Activated naive CD4-positive, alpha-beta T cell treated with anti-CD3 and anti-CD28 coated beads for 36 hours (primary cell): ENCODE measurements at regions not wholly inside any gene's neighbourhood (a gene's known extent, or its start where the extent isn't known, plus 50 kb on each side); places are given as distances from the start of the nearest gene placed in this dataset.

Experiments used
- CTCF ChIA-PET: fragments of 350-600 bp; sonication (Branson Sonifier 250); formaldehyde crosslinking; loops from one replicate; lab custom pipeline; 2021; ENCODE audit warnings: antibody characterized with exemption; lab: Charles Lee
- DNase-seq: peaks from one replicate; pipeline ENCODE4 v3.0.0-alpha.2; 2020
- H3K27ac Mint-ChIP-seq: one replicate; pipeline ENCODE4 v1.8.0; 2021; ENCODE audit warnings: mild to moderate bottlenecking, mixed read lengths
- H3K27me3 Mint-ChIP-seq: one replicate; pipeline ENCODE4 v1.8.0; 2021; ENCODE audit warnings: low read depth, mixed read lengths
- H3K36me3 Mint-ChIP-seq: one replicate; pipeline ENCODE4 v1.8.0; 2021; ENCODE audit warnings: low read depth, mixed read lengths
- H3K4me1 Mint-ChIP-seq: one replicate; pipeline ENCODE4 v1.8.0; 2021; ENCODE audit warnings: low read depth, mixed read lengths
- H3K4me3 Mint-ChIP-seq: one replicate; pipeline ENCODE4 v1.8.0; 2021; ENCODE audit warnings: mild to moderate bottlenecking, moderate library complexity, mixed read lengths
- H3K9me3 Mint-ChIP-seq: one replicate; pipeline ENCODE4 v1.8.0; 2021; ENCODE audit warnings: mixed read lengths
- intact Hi-C: fragments of 100-400 bp; cut with micrococcal nuclease; formaldehyde crosslinking; loops from one replicate; pipeline ENCODE4 v1.15.1; 2023

DNA sequence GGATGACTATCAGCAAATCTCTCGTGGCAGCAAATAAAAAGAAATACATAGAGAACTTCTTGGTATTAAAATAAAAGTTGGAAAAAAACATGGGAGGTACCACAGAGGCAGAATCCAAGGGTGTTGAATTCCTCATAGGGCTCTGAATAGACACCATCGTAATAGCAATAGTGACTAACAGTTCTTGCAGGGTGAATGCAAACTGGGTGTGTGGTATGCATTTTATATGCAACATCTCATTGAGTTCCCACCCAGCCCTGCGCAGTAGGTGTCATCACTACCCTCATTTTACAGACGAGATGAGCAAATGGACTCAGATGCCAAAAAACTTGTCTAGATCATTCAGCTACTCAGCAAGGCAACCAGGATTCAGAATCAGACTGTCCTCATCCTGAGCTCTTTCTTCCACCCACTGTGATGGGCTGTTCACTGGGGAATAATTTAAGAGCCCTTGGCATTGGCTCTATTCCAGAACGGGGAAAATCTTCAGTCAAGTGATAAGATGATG is 354.6 kb upstream of the CDH11 start:
- Mint-ChIP-seq H3K27me3 (no peaks in the 10 kb centered on the region), H3K36me3 (no peaks in the 10 kb centered on the region), H3K4me1 (no peaks in the 10 kb centered on the region), H3K4me3 (no peak overlapping the region), H3K27ac (no peak overlapping the region), H3K9me3 (peaks cover 4% of the 10 kb centered on the region)
- DNase-seq: no peak
- CTCF ChIA-PET: no interaction called here
- intact Hi-C loops: no loop called here

DNA sequence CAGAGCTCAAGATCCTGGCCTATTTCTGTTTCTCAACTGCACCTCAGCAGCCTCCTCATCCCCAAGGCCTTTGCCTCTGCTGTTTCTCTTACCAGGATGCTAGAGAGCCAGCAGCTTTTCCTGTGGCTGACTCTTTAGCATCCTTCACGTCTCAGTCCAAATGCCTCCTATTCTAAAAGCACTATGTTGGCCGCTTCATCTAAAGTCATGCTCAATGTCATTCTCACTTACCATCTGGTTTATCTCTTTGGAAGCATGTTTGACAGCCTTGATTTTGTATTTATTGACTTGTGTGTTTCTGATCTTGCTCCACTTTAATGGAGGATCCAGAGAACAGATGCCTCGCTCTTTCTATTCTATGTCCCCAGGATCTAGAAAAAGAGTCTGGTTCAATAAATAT is 351.8 kb upstream of the CDH11 start:
- Mint-ChIP-seq H3K27me3 (no peaks in the 10 kb centered on the region), H3K4me3 (no peak overlapping the region), H3K9me3 (peaks cover 2% of the 10 kb centered on the region), H3K4me1 (no peaks in the 10 kb centered on the region), H3K27ac (no peak overlapping the region), H3K36me3 (no peaks in the 10 kb centered on the region)
- intact Hi-C loops: no loop called here
- no peak for DNase-seq
- CTCF ChIA-PET: no interaction called here

DNA sequence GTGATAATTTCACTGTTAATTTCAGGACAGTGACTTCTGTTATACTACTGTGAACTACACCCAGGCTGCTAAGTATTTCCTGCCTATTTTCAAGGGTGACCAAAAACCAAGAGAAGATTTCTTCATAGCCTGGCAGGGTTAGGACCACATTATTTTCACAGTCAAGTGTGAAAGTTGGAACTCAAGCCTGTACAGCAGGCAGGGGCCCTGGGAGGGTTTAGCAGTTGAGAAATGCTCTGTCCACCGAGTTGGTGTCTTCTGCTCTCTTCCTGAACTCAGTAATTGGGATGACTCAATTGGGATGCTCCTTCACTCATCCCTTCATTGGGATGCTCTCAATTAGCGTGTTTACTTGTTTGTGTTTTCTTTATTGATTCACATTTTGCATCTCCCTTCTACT is 347.3 kb upstream of the CDH11 start:
- Mint-ChIP-seq H3K9me3 (peaks cover 2% of the 10 kb centered on the region), H3K4me1 (no peaks in the 10 kb centered on the region), H3K36me3 (no peaks in the 10 kb centered on the region), H3K27ac (no peak overlapping the region), H3K27me3 (no peaks in the 10 kb centered on the region), H3K4me3 (no peak overlapping the region)
- intact Hi-C loops: no loop called here
- no peak for DNase-seq
- CTCF ChIA-PET: no interaction called here

DNA sequence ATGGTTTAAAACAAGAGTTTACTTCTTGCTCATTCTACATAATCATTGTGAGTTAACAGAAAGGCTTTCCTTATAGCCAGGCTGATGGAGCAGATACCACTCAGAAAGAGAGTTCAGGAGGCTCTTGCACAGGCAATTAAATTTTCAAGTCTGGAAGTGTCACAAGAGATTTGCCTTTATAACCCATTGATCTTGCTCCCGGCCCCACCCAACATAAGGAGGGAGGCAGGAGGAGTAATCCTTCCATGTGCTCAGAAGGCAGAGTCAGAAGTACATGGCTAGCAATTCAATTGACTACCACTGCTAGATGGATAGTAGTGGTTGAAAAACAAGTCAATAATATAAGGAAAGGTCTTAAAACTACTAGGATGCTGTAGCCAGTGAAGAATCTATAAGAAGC is 346.3 kb upstream of the CDH11 start:
- Mint-ChIP-seq H3K9me3 (peaks cover 4% of the 10 kb centered on the region), H3K27ac (no peak overlapping the region), H3K36me3 (no peaks in the 10 kb centered on the region), H3K27me3 (no peaks in the 10 kb centered on the region), H3K4me1 (no peaks in the 10 kb centered on the region), H3K4me3 (no peak overlapping the region)
- DNase-seq: no peak
- CTCF ChIA-PET: no interaction called here
- intact Hi-C loops: no loop called here

DNA sequence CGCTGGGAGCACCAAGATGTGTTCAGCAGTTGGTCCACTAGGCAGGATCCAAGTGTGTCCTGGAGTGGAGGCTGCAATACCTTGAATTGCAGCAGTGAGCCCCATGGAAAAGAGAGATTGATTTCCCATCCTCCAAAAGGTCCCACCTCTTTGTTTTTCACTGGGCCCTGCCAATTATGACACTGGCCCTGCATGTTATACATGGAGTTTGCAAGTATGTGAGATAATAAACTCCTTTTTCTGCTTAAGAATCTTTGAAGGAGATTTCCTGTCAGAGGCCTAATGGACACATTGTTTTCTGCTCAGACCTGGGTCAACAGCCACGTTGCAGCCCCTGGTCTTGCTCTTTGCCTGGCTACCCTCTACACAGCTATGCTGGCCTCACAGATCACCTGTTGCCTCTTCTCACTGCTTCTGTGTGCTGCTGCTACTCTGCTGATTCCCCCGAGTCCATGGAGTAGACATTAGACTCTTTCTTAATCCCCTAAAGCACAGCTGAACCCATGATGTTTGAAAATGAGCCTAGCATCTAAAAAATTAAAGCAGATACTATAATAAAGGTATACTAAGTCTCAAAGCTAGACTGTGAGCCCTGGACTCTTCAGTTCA is 341.9 kb upstream of the CDH11 start:
- CTCF ChIA-PET: no interaction called here
- Mint-ChIP-seq H3K36me3 (no peaks in the 10 kb centered on the region), H3K27me3 (no peaks in the 10 kb centered on the region), H3K4me1 (no peaks in the 10 kb centered on the region), H3K4me3 (no peak overlapping the region), H3K27ac (no peak overlapping the region), H3K9me3 (peaks cover 2% of the 10 kb centered on the region)
- intact Hi-C loops: no loop called here
- no peak for DNase-seq

DNA sequence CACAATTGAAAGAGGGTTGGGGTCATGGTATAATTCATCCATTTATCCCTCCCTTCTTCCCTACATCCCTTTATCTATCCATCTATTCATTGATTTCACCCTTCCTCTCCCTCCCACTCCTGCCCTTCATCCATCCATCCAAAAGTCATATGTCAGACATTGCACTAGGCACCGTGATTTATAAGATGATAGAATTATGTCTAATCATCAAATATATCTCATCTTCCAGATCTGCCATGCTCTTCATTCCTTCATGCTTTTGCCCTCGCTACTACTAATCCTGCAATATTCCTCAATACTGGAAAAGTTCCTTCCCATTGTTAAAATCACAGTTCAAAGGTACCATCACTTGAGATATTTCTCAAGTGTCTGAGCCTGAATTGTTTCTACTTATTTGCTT is 335.2 kb upstream of the CDH11 start:
- intact Hi-C loops: no loop called here
- H3K4me1 Mint-ChIP-seq: no peaks in the 10 kb centered on the region
- DNase-seq: no peak
- CTCF ChIA-PET: no interaction called here
- H3K36me3 Mint-ChIP-seq: no peaks in the 10 kb centered on the region
- peaks cover 5% of the 10 kb centered on the region for H3K9me3 Mint-ChIP-seq
- no peak overlapping the region for H3K4me3 Mint-ChIP-seq
- no peaks in the 10 kb centered on the region for H3K27me3 Mint-ChIP-seq
- no peak overlapping the region for H3K27ac Mint-ChIP-seq

DNA sequence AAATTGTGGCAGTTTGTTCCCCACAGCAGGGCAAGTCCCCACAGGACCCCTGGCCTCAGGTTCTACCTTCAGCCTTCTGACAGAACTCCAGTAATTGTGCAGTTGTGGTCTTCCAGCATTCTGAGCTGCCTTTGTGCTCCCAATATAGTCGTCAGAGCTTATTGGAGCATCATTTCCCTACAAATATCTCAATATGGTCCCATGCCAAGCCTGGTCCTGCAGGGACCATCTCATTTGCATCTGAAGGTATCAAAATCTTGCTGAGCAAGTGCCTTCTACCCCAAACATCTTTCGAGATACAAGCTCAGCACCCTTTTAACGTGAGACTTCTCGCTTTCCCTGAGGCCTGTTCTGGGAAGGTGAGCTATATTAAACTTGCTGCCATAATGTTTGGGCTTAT is 333.9 kb upstream of the CDH11 start:
- Mint-ChIP-seq H3K27ac (no peak overlapping the region), H3K27me3 (no peaks in the 10 kb centered on the region), H3K9me3 (peaks cover 7% of the 10 kb centered on the region), H3K4me1 (no peaks in the 10 kb centered on the region), H3K4me3 (no peak overlapping the region), H3K36me3 (no peaks in the 10 kb centered on the region)
- intact Hi-C loops: no loop called here
- DNase-seq: no peak
- CTCF ChIA-PET: interaction anchor here (0.7 kb wide), 1 partner anchor 172 kb away, joined by 3 read pairs; no protein-coding TSS in a partner anchor

DNA sequence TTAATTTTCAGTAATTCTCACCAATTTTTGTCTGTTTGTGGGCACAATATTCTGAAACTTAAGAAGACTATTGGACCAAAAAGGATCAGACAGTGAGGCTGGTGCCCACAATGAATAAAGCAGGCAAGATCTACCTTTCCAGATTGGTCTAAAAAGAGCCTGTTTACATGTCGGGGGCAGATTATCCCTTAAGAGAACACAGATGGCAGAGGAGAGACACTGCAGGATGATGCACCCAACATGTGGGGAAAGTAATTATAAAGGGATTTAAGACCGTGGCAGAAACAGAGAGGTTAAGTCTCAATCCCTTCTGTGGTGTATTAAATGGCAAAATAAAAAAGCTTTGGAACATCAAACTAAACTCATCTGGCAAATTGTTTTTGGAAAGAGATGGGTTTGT is 331.8 kb upstream of the CDH11 start:
- CTCF ChIA-PET: no interaction called here
- Mint-ChIP-seq H3K36me3 (no peaks in the 10 kb centered on the region), H3K9me3 (peaks cover 14% of the 10 kb centered on the region)

DNA sequence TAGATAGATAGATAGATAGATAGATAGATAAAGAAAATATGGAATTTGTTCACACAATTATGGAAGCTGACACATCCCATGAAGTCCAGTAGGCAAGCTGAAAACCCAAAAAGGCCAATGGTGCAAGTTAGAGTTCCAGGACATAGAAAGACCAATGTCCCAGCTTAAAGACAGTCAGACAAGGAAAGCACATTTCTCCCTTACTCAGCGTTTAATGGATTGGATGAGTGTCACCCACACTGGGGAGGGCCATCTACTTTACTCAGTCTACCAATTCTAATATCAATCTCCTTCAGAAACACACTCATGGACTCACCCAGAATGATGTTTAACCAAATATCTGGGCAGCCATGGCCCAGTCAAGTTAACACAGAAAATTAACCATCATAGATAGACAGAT is 327.7 kb upstream of the CDH11 start:
- Mint-ChIP-seq H3K4me3 (no peak overlapping the region), H3K9me3 (peaks cover 17% of the 10 kb centered on the region)

More for the DNA sequence above, 331.8 kb upstream of the CDH11 start:
- no peak overlapping the region for H3K27ac Mint-ChIP-seq
- H3K4me3 Mint-ChIP-seq: no peak overlapping the region
- no peaks in the 10 kb centered on the region for H3K4me1 Mint-ChIP-seq
- DNase-seq: no peak
- intact Hi-C loops: no loop called here
- H3K27me3 Mint-ChIP-seq: no peaks in the 10 kb centered on the region

DNA sequence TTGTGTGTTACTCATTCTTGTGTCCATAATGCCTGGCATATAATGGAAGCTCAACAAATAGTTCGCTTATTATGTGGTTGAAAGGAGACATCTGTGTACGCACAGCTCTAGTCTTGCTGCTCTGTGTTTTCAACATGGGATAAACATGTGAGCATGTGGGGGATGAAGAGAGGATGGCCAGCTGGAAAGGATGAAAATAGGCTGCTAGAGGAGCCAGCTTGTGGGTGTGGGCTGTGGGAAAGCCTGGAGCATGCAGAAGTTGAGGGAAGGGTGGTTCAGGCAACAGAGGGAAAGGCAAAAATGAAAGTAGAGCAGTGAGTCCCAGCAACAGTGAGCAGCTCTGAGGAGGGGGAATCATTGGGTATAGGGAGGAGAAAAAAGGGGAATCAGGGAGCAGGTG is 324.6 kb upstream of the CDH11 start:
- no peak for DNase-seq
- Mint-ChIP-seq H3K27ac (no peak overlapping the region), H3K27me3 (no peaks in the 10 kb centered on the region), H3K9me3 (peaks cover 10% of the 10 kb centered on the region), H3K36me3 (no peaks in the 10 kb centered on the region), H3K4me3 (no peak overlapping the region), H3K4me1 (no peaks in the 10 kb centered on the region)
- intact Hi-C loops: no loop called here
- CTCF ChIA-PET: no interaction called here

More for the DNA sequence above, 327.7 kb upstream of the CDH11 start:
- Mint-ChIP-seq H3K27ac (no peak overlapping the region), H3K27me3 (no peaks in the 10 kb centered on the region), H3K36me3 (no peaks in the 10 kb centered on the region), H3K4me1 (no peaks in the 10 kb centered on the region)
- CTCF ChIA-PET: no interaction called here
- intact Hi-C loops: no loop called here
- no peak for DNase-seq

DNA sequence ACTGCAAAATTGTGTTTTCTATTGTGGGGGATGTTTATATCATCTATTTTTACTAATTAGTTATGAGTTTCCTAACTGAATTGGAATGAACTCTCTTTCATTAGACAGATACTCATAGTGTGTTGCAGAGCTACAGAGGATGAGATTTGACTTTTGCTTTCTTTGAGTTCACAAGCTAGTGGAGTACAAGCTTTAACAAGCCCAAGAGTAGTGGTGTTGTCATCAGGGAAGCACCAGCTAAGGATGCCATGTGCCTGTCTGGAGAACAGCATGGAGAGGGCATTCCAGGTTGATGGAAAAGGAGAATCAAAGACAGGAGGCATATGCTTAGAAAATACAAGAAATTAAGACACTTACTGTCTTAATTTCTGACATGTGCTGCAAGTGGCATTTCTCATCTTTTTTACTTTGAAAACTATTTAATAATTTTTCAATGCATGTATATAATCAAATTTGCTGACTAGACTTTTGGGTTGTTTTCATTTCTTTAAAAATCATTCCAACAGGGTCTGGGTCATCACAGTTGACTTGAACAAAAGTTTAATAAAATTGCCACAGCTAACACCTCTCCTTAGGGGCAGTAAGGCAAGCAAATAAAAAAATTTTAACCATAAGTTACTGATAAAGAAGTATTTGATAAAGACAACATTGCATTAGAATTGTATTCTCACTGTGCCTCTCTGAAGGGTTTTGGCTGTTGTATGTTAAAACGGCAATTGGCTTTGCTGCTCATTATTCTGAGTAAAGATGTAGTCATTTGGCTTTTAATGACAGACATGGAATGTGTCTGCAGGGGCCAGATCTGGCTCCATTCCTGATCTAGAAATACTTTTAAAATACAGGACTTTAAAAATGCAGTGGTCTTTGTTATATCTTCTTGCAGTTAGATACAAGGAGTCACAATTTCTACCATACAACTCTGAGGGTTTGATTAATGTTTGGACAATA is 323.7 kb upstream of the CDH11 start:
- Mint-ChIP-seq H3K27me3 (no peaks in the 10 kb centered on the region), H3K27ac (no peak overlapping the region), H3K4me1 (no peaks in the 10 kb centered on the region), H3K36me3 (no peaks in the 10 kb centered on the region), H3K9me3 (peaks cover 10% of the 10 kb centered on the region), H3K4me3 (no peak overlapping the region)
- CTCF ChIA-PET: no interaction called here
- intact Hi-C loops: no loop called here
- DNase-seq: no peak

DNA sequence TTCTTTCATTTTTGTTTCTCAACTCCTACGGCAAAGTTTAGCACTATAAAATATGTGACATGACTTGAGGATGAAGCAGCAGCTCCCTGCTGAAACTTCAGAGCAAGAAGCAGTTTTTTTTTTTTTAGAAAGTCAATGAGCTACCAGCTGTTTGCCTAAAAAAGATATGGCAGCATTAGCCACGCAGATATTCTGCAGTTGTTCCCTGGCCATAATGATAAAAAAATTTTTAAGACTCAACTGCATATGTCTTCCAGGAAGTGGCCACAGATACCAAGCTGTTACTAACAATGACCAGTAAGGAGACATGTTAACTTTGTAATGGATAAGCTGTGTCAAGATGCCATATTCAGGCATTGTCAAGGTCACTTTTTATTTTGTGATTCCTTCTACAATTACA is 319.6 kb upstream of the CDH11 start:
- DNase-seq: no peak
- Mint-ChIP-seq H3K36me3 (no peaks in the 10 kb centered on the region), H3K27me3 (no peaks in the 10 kb centered on the region), H3K9me3 (peaks cover 2% of the 10 kb centered on the region), H3K4me3 (no peak overlapping the region), H3K4me1 (no peaks in the 10 kb centered on the region), H3K27ac (no peak overlapping the region)
- CTCF ChIA-PET: no interaction called here
- intact Hi-C loops: no loop called here
